KBM-7 (cell line): ENCODE measurements at regions not wholly inside any gene's neighbourhood (a gene's known extent, or its start where the extent isn't known, plus 50 kb on each side); places are given as distances from the start of the nearest gene placed in this dataset.
"Not testable (repeated sequence)": the region's sequence is repeated elsewhere in the genome, so short reads cannot be mapped to it uniquely, and the experiment has no call there.

ENCODE experiments used
- DNase-seq: peaks from one replicate; pipeline ENCODE4 v3.0.0-alpha.2; 2015
- in situ Hi-C: fragments of 300-500 bp; cut with MboI; formaldehyde crosslinking; loops from 2 replicates; pipeline ENCODE4 v1.14.3; 2020; ENCODE audit warnings: low sequenced_read_pairs, low pct_unique_long_range_greater_than_20kb, mixed read lengths

- in situ Hi-C loops, result no loop called here
- DNase-seq, result peak; percentile 38
Observed at GRCh38 chr3:102374863-102375634, 59.8 kb upstream of the ZPLD1 start.

- in situ Hi-C loops, result no loop called here
- DNase-seq, result no peak
Observed at GRCh38 chr3:102378216-102378615, 56.6 kb upstream of the ZPLD1 start.

GRCh38 chr3:102382201-102382600, 52.6 kb upstream of the ZPLD1 start:
- DNase-seq, in situ Hi-C loops: not testable (repeated sequence)
